Activated naive CD4-positive, alpha-beta T cell treated with anti-CD3 and anti-CD28 coated beads for 36 hours (primary cell): ENCODE measurements at regions not wholly inside any gene's neighbourhood (a gene's known extent, or its start where the extent isn't known, plus 50 kb on each side); places are given as distances from the start of the nearest gene placed in this dataset.

Experiments used
- CTCF ChIA-PET: fragments of 350-600 bp; sonication (Branson Sonifier 250); formaldehyde crosslinking; loops from one replicate; lab custom pipeline; 2021; ENCODE audit warnings: antibody characterized with exemption; lab: Charles Lee
- DNase-seq: peaks from one replicate; pipeline ENCODE4 v3.0.0-alpha.2; 2020
- H3K27ac Mint-ChIP-seq: one replicate; pipeline ENCODE4 v1.8.0; 2021; ENCODE audit warnings: mild to moderate bottlenecking, mixed read lengths
- H3K27me3 Mint-ChIP-seq: one replicate; pipeline ENCODE4 v1.8.0; 2021; ENCODE audit warnings: low read depth, mixed read lengths
- H3K36me3 Mint-ChIP-seq: one replicate; pipeline ENCODE4 v1.8.0; 2021; ENCODE audit warnings: low read depth, mixed read lengths
- H3K4me1 Mint-ChIP-seq: one replicate; pipeline ENCODE4 v1.8.0; 2021; ENCODE audit warnings: low read depth, mixed read lengths
- H3K4me3 Mint-ChIP-seq: one replicate; pipeline ENCODE4 v1.8.0; 2021; ENCODE audit warnings: mild to moderate bottlenecking, moderate library complexity, mixed read lengths
- H3K9me3 Mint-ChIP-seq: one replicate; pipeline ENCODE4 v1.8.0; 2021; ENCODE audit warnings: mixed read lengths
- intact Hi-C: fragments of 100-400 bp; cut with micrococcal nuclease; formaldehyde crosslinking; loops from one replicate; pipeline ENCODE4 v1.15.1; 2023

DNA sequence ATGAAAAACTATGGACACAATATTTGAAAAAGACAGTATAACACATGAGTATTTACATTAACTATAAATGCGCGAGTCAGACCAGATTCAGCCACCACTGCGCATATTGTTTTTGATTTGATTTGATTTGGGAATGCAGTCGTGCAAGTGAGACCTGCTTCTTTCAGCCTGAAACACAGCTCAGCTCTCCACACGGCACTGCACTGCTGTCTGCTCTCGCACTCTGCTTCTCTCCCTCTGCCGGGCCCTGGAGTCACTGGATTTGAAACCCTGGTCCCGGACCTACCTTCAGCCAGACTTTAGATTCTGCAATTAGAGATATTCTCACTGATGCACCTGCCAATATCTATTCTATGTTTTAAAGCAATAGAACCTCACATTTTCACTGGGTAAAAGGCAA lies 143.9 kb upstream of the TMEM132C start:
- no peak for DNase-seq
- no peaks in the 10 kb centered on the region for H3K27me3 Mint-ChIP-seq
- intact Hi-C loops, result no loop called here
- H3K4me1 Mint-ChIP-seq, result no peaks in the 10 kb centered on the region
- H3K36me3 Mint-ChIP-seq, result no peaks in the 10 kb centered on the region
- no peak overlapping the region for H3K27ac Mint-ChIP-seq
- peaks cover 1% of the 10 kb centered on the region for H3K9me3 Mint-ChIP-seq
- CTCF ChIA-PET, result no interaction called here
- H3K4me3 Mint-ChIP-seq, result no peak overlapping the region

DNA sequence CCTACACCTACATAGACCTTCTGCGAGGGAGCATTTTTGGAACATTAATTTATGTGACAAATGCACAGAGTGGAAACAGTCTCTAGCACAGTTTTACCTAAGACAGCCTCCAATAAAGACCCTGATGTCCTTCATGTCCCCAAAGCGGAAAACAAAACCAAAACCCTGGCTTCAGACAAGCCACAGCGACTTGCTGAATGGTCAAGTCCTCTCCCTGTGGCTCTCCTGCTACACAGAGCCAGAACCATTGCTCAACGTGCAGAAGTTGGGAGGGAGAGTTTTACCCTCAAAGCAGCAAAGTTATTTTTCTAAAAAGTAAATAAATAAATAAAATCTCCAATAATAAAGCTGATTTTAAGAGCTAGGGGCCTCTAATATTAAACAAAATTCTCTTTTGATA lies 135.0 kb upstream of the TMEM132C start:
- H3K27ac Mint-ChIP-seq, result no peak overlapping the region
- no peak overlapping the region for H3K4me3 Mint-ChIP-seq
- no peak for DNase-seq
- no peaks in the 10 kb centered on the region for H3K27me3 Mint-ChIP-seq
- CTCF ChIA-PET, result no interaction called here
- H3K4me1 Mint-ChIP-seq, result no peaks in the 10 kb centered on the region
- peaks cover 4% of the 10 kb centered on the region for H3K9me3 Mint-ChIP-seq
- intact Hi-C loops, result no loop called here
- H3K36me3 Mint-ChIP-seq, result no peaks in the 10 kb centered on the region

DNA sequence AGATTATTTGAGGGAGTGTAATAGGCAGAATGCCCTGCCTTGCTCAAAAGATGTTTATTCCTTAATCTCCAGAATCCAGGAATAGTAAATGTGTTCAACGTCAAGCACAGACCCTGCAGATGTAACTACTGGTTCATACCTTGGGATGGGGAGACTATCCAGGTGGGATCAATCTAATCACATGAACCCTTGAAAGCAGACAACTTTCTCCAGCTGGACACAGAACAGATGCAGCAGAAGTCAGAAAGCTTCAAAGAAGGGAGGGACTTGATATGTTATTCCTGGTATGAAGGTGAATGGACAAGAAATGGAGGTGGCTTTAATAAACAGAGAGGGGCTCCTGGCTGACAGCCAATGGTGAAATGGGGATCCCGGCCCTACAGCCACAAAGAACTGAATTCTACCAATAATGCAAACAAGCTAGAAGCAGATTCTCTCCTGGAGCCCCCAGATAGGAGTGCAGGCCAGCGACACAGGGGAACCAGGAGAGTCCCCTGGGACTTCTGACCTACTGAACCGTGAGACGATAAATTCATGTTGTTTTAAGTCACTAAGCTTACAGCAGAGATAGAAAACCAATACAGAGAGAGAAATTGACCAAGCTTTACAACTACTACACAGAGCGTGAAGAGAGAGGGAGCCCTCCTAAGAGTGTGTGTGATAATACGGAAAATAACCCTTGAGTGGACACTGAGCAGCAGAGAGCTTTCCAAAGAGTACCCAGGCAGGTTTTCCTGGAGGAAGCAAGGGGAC lies 133.5 kb upstream of the TMEM132C start:
- intact Hi-C loops, result no loop called here
- no peak overlapping the region for H3K4me3 Mint-ChIP-seq
- no peaks in the 10 kb centered on the region for H3K4me1 Mint-ChIP-seq
- H3K9me3 Mint-ChIP-seq, result peaks cover 2% of the 10 kb centered on the region
- no peaks in the 10 kb centered on the region for H3K36me3 Mint-ChIP-seq
- no peak for DNase-seq
- CTCF ChIA-PET, result no interaction called here
- H3K27ac Mint-ChIP-seq, result no peak overlapping the region
- H3K27me3 Mint-ChIP-seq, result no peaks in the 10 kb centered on the region

DNA sequence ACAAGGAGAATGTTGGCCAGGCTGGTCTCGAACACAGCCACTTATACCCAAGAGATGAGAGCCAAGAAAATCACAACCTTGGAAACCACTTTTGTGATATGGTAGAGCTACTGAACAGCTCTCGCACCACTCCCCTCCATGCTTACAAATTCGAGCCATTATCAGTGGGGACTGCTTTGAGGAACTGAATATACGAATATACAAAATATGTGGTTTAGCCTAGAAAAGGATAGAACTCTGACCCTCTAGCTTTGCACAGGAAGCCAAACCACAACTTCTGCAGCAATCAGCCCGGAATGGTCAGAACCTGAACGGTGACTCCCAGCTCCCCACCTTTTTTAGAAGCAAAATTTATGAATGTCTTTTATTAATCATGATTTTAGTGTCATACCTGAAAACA lies 129.8 kb upstream of the TMEM132C start:
- Mint-ChIP-seq H3K4me3 (no peak overlapping the region), H3K27me3 (no peaks in the 10 kb centered on the region), H3K9me3 (peaks cover 2% of the 10 kb centered on the region), H3K4me1 (no peaks in the 10 kb centered on the region), H3K36me3 (no peaks in the 10 kb centered on the region), H3K27ac (no peak overlapping the region)
- DNase-seq, result no peak
- intact Hi-C loops, result no loop called here
- CTCF ChIA-PET, result interaction anchor here (0.7 kb wide), 1 partner anchor 198 kb away, joined by 4 read pairs; no protein-coding TSS in a partner anchor

DNA sequence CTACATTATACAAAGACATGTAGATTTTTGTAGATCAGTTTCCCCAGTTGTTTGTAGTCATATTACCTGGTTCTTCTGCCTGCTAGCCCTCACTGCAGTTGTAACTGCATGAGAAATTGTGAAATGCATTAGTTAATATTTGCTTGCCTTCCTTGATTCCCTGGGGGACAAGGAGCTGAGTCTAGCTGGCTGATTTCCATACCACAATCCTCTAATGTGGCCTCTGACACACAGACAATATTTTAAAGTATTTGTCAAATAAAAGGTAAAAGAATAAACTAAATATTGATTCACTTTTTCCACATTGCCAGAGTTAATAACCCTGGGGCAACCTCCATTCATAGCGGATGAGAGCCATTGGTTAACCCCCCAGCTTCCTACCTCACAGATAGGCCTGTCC lies 128.8 kb upstream of the TMEM132C start:
- no peak for DNase-seq
- Mint-ChIP-seq H3K27me3 (no peaks in the 10 kb centered on the region), H3K36me3 (no peaks in the 10 kb centered on the region), H3K27ac (no peak overlapping the region), H3K4me3 (no peak overlapping the region), H3K4me1 (no peaks in the 10 kb centered on the region), H3K9me3 (peaks cover 2% of the 10 kb centered on the region)
- CTCF ChIA-PET, result no interaction called here
- intact Hi-C loops, result no loop called here

DNA sequence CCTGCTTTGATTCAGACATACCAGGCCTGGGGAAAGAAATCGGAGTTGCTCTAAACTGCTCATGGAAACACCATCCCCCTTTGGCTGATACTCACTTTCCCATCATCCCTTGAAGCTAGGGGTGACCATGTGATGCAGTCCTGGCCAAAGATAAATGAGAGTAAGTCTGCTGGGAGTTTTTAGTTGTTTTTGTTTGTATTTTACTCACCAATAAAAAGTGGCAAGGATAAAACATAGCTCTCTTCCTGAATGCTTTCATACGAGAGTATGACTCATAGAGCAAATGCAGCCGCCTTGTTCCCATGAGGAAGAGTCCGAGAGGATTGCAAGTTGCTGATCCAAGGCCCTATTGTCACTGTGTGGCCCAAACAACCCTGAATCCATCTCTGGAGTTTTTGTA lies 126.4 kb upstream of the TMEM132C start:
- Mint-ChIP-seq H3K4me1 (no peaks in the 10 kb centered on the region), H3K27me3 (no peaks in the 10 kb centered on the region), H3K4me3 (no peak overlapping the region), H3K27ac (no peak overlapping the region), H3K9me3 (peaks cover 2% of the 10 kb centered on the region), H3K36me3 (no peaks in the 10 kb centered on the region)
- intact Hi-C loops, result no loop called here
- CTCF ChIA-PET, result no interaction called here
- no peak for DNase-seq

DNA sequence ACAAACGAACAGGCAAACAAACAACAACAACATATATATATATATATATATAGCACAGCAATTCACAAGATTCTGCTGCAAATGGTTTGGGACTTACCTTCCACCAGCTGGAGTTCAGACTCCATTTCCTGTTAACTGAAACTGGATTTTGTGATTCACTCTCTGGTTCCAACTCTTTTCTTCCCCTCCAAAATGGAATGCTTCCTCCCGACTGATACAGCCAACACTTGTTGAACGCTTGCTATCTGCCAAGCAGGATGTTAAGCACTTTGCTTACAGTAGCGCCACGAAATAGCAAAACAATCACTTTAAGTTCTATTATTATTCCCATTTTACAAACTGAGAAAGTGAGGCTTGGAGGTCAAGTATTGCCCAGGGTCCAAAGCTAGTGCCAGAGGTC lies 116.0 kb upstream of the TMEM132C start:
- Mint-ChIP-seq H3K27ac (no peak overlapping the region), H3K36me3 (no peaks in the 10 kb centered on the region), H3K4me1 (no peaks in the 10 kb centered on the region), H3K9me3 (peaks cover 3% of the 10 kb centered on the region), H3K27me3 (no peaks in the 10 kb centered on the region), H3K4me3 (no peak overlapping the region)
- intact Hi-C loops, result no loop called here
- DNase-seq, result no peak
- CTCF ChIA-PET, result no interaction called here

DNA sequence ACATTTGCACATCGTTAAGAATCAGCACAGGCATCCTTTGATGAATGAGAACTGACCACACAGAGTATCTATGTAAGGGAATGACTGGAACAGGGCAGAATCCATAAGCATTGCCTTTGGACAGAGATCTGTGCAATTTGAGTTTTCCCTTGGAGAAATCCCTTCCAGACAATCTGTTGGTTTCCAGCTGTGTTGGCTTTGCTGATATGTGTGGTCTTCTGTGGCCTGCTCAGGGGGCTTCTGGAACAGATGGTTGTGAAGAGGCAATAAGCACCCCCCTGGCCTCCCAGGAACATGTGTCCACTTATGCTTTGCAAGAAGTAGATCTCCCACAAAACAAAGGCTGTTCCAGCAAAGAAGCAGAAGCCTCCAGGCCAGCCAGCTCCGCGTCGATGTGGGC lies 111.4 kb upstream of the TMEM132C start:
- H3K4me1 Mint-ChIP-seq, result no peaks in the 10 kb centered on the region
- peaks cover 3% of the 10 kb centered on the region for H3K27me3 Mint-ChIP-seq
- intact Hi-C loops, result no loop called here
- H3K36me3 Mint-ChIP-seq, result no peaks in the 10 kb centered on the region
- no peak overlapping the region for H3K27ac Mint-ChIP-seq
- H3K4me3 Mint-ChIP-seq, result no peak overlapping the region
- CTCF ChIA-PET, result no interaction called here
- no peak for DNase-seq
- H3K9me3 Mint-ChIP-seq, result peaks cover 3% of the 10 kb centered on the region

DNA sequence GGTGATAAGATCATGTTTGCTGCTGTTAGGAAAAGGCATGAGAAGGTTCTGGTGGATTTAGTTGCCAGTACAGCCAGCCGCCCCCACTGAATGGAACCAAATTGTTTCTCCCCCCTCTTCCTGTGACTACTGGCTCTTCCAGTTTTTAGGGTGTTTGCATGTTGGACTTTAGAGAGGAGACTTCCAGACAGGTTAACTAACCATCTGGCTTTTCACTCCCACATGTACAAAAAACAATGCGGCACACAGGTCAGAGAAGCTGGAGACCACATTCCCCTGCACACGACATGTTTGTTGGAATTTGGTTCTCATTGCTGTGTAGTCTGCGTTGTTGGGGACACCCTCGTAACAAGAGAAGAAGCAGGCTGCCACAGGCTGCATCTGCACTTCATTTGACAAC lies 103.9 kb upstream of the TMEM132C start:
- CTCF ChIA-PET, result no interaction called here
- Mint-ChIP-seq H3K9me3 (no peaks in the 10 kb centered on the region), H3K27ac (no peak overlapping the region), H3K4me3 (no peak overlapping the region), H3K27me3 (no peaks in the 10 kb centered on the region), H3K36me3 (no peaks in the 10 kb centered on the region), H3K4me1 (no peaks in the 10 kb centered on the region)
- DNase-seq, result no peak
- intact Hi-C loops, result no loop called here

DNA sequence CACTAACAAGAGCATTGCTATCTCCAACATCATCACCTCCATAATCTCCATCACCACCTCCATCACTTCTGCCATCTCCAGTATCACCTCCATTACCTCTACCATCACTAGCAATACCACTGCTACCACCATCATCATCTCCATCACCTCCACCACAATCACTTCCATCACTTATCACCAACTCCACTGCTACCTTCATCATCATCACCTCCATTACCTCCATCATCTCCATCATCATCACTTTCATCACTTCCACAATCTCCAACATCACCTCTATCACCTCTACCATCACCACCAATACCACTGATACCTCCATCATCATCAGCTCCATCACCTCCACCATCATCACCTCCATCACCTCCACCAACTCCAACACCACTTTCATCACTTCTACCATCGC lies 102.4 kb upstream of the TMEM132C start:
- Mint-ChIP-seq H3K4me1 (no peaks in the 10 kb centered on the region), H3K27ac (no peak overlapping the region), H3K36me3 (no peaks in the 10 kb centered on the region), H3K27me3 (peaks cover 5% of the 10 kb centered on the region), H3K9me3 (peaks cover 3% of the 10 kb centered on the region), H3K4me3 (no peak overlapping the region)
- DNase-seq, result no peak
- CTCF ChIA-PET, result no interaction called here
- intact Hi-C loops, result no loop called here

DNA sequence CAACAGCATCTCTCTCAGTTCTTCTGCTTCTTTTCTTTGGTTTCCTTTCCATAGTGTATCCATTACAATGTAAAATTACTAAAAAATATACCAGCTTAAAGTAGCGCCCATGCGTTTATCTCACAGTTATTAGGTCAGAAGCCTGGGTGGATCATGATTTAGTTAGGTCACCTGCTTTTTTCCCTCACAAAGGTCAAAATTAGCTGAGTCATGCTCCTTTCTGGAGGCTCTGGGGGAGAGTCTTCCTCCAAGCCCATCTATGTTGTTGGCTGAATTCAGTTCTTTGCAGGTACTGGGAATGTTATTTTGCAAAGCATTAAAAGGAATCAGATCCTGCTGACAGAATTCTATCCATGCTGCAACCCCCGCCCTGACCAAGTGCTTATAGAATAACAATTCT lies 101.6 kb upstream of the TMEM132C start:
- CTCF ChIA-PET, result no interaction called here
- H3K36me3 Mint-ChIP-seq, result no peaks in the 10 kb centered on the region
- peaks cover 5% of the 10 kb centered on the region for H3K27me3 Mint-ChIP-seq
- peaks cover 3% of the 10 kb centered on the region for H3K9me3 Mint-ChIP-seq
- intact Hi-C loops, result no loop called here
- no peaks in the 10 kb centered on the region for H3K4me1 Mint-ChIP-seq
- no peak for DNase-seq
- H3K4me3 Mint-ChIP-seq, result no peak overlapping the region
- H3K27ac Mint-ChIP-seq, result no peak overlapping the region

DNA sequence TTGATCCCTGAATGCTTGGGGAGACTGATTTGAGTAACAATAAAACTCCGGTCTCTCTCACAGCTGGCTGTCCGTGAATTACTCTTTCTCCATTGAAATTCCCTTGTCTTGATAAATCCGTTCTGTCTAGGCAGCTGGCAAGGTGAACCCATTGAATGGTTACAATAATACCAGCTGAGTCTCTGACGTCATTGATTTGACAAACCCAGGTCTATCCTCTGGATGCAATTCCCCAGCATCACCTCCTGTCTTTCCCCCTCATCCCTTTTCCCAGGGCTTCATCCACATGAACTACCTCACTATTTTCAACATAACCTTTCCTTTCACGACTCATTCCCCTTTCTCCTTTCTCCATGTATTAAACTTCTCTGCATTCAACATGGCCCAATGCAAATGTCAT lies 98.7 kb upstream of the TMEM132C start:
- Mint-ChIP-seq H3K9me3 (peaks cover 4% of the 10 kb centered on the region), H3K27ac (no peak overlapping the region), H3K36me3 (no peaks in the 10 kb centered on the region), H3K4me3 (no peak overlapping the region), H3K27me3 (peaks cover 5% of the 10 kb centered on the region), H3K4me1 (no peaks in the 10 kb centered on the region)
- no peak for DNase-seq
- intact Hi-C loops, result no loop called here
- CTCF ChIA-PET, result no interaction called here

DNA sequence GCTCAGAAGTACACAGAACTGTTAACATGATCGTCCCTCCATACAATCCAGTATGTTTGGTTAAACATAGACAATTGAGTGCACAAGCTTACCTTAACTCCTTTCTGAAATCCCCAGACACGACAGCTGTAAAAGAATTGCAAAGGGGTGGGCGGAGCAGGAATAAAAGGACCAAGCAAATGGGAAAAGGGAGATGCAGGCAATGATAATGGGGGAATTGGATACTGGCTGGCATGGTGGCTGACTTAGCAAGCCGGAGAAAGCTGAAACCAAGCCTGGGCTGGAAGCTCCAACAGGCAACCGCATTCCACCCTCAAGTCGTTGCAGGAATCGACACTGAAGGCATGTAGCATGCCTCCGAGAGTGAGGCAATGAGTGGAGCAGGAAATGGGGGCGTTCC lies 96.8 kb upstream of the TMEM132C start:
- Mint-ChIP-seq H3K4me1 (no peaks in the 10 kb centered on the region), H3K9me3 (peaks cover 5% of the 10 kb centered on the region), H3K27me3 (peaks cover 5% of the 10 kb centered on the region), H3K27ac (no peak overlapping the region), H3K4me3 (no peak overlapping the region), H3K36me3 (no peaks in the 10 kb centered on the region)
- no peak for DNase-seq
- CTCF ChIA-PET, result interaction anchor here (0.6 kb wide), 1 partner anchor 22 kb away, joined by 3 read pairs; no protein-coding TSS in a partner anchor
- intact Hi-C loops, result no loop called here
